ENCODE measurements at regions not wholly inside any gene's neighbourhood (a gene's known extent, or its start where the extent isn't known, plus 50 kb on each side); places are given as distances from the start of the nearest gene placed in this dataset.

DNA sequence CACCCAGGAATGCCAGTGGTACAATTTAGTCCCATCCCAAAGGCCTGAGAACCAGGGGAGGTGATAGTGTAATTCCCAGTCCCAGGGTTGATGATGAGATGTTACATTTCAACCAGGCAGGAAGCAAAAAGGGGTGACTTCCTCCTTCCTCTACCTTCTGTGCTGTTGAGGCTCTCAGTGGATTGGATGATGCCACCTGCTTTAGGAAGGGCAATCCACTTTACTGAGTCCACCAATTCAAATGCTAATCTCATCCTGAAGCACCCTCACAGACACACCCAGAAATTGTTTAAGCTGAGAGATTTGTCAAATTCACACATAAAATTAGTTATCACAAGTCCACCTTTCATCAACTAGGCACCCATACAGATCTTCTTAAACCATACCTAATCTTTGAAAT is 418.5 kb upstream of the GOLIM4 start:
- TF ChIP-seq EZH2phosphoT487 (IDR thresholded peaks at IDR 0.05; ENCODE audit: unreplicated experiment), result no peak
- no peak for TF ChIP-seq EZH2 (IDR thresholded peaks at IDR 0.05; ENCODE audit: low read depth, unreplicated experiment)
- TF ChIP-seq POLR2AphosphoS5 (IDR thresholded peaks at IDR 0.05; ENCODE audit: low read depth), result no peak
- TF ChIP-seq, protein P1, sequence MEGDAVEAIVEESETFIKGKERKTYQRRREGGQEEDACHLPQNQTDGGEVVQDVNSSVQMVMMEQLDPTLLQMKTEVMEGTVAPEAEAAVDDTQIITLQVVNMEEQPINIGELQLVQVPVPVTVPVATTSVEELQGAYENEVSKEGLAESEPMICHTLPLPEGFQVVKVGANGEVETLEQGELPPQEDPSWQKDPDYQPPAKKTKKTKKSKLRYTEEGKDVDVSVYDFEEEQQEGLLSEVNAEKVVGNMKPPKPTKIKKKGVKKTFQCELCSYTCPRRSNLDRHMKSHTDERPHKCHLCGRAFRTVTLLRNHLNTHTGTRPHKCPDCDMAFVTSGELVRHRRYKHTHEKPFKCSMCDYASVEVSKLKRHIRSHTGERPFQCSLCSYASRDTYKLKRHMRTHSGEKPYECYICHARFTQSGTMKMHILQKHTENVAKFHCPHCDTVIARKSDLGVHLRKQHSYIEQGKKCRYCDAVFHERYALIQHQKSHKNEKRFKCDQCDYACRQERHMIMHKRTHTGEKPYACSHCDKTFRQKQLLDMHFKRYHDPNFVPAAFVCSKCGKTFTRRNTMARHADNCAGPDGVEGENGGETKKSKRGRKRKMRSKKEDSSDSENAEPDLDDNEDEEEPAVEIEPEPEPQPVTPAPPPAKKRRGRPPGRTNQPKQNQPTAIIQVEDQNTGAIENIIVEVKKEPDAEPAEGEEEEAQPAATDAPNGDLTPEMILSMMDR (conservative IDR thresholded peaks at IDR 0.05; ENCODE audit: low read depth in 2 of 2), result no peak
- no peak for TF ChIP-seq JUNB (IDR thresholded peaks at IDR 0.05; ENCODE audit: unreplicated experiment)
- TF ChIP-seq, protein P2, sequence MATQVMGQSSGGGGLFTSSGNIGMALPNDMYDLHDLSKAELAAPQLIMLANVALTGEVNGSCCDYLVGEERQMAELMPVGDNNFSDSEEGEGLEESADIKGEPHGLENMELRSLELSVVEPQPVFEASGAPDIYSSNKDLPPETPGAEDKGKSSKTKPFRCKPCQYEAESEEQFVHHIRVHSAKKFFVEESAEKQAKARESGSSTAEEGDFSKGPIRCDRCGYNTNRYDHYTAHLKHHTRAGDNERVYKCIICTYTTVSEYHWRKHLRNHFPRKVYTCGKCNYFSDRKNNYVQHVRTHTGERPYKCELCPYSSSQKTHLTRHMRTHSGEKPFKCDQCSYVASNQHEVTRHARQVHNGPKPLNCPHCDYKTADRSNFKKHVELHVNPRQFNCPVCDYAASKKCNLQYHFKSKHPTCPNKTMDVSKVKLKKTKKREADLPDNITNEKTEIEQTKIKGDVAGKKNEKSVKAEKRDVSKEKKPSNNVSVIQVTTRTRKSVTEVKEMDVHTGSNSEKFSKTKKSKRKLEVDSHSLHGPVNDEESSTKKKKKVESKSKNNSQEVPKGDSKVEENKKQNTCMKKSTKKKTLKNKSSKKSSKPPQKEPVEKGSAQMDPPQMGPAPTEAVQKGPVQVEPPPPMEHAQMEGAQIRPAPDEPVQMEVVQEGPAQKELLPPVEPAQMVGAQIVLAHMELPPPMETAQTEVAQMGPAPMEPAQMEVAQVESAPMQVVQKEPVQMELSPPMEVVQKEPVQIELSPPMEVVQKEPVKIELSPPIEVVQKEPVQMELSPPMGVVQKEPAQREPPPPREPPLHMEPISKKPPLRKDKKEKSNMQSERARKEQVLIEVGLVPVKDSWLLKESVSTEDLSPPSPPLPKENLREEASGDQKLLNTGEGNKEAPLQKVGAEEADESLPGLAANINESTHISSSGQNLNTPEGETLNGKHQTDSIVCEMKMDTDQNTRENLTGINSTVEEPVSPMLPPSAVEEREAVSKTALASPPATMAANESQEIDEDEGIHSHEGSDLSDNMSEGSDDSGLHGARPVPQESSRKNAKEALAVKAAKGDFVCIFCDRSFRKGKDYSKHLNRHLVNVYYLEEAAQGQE (IDR thresholded peaks at IDR 0.05; ENCODE audit: unreplicated experiment), result no peak
- TF ChIP-seq STAT1 (IDR thresholded peaks at IDR 0.05; ENCODE audit: unreplicated experiment), result no peak
- TF ChIP-seq CREB1 (CRISPR knock-in tag; IDR thresholded peaks at IDR 0.05; ENCODE audit: low read depth), result no peak

Measured in GM23338 (cell line).